Endothelial cell (in vitro differentiated cells): ENCODE measurements at regions not wholly inside any gene's neighbourhood (a gene's known extent, or its start where the extent isn't known, plus 50 kb on each side); places are given as distances from the start of the nearest gene placed in this dataset.

Source experiments
- DNase-seq: peaks from one replicate; pipeline ENCODE4 v3.0.0; 2021; ENCODE audit warnings: low spot score
- H3K27ac Mint-ChIP-seq: one replicate; pipeline ENCODE4 v1.8.0; 2021; ENCODE audit warnings: mixed read lengths, inconsistent platforms; ENCODE audit not compliant: unreplicated experiment
- H3K27me3 Mint-ChIP-seq: one replicate; pipeline ENCODE4 v1.8.0; 2021; ENCODE audit warnings: mild to moderate bottlenecking, moderate library complexity, mixed read lengths, inconsistent platforms; ENCODE audit not compliant: unreplicated experiment
- H3K36me3 Mint-ChIP-seq: one replicate; pipeline ENCODE4 v1.8.0; 2021; ENCODE audit warnings: mild to moderate bottlenecking, low read depth, mixed read lengths, inconsistent platforms; ENCODE audit not compliant: unreplicated experiment
- H3K4me1 Mint-ChIP-seq: one replicate; pipeline ENCODE4 v1.8.0; 2021; ENCODE audit warnings: mild to moderate bottlenecking, mixed read lengths, inconsistent platforms; ENCODE audit not compliant: unreplicated experiment
- H3K4me3 Mint-ChIP-seq: one replicate; pipeline ENCODE4 v1.8.0; 2021; ENCODE audit warnings: mild to moderate bottlenecking, mixed read lengths, inconsistent platforms; ENCODE audit not compliant: unreplicated experiment
- H3K9me3 Mint-ChIP-seq: one replicate; pipeline ENCODE4 v1.8.0; 2021; ENCODE audit warnings: mixed read lengths, inconsistent platforms; ENCODE audit not compliant: unreplicated experiment
- CTCF ChIP-seq: fragments of 200-600 bp; sonication (generic); IDR thresholded peaks from one replicate; pipeline ENCODE4 v1.5.0; 2021; ENCODE audit warnings: antibody characterized with exemption; ENCODE audit not compliant: unreplicated experiment

GRCh38 chr14:49986343-49987014, 93.6 kb downstream of the ARF6 start:
- TF ChIP-seq CTCF: no peak
- Mint-ChIP-seq H3K9me3 (no peaks in the 10 kb centered on the region), H3K27ac (no peak overlapping the region), H3K36me3 (no peaks in the 10 kb centered on the region), H3K4me1 (no peaks in the 10 kb centered on the region), H3K27me3 (no peaks in the 10 kb centered on the region), H3K4me3 (no peak overlapping the region)
- no peak for DNase-seq

- Mint-ChIP-seq H3K27ac (no peak overlapping the region), H3K36me3 (no peaks in the 10 kb centered on the region), H3K27me3 (no peaks in the 10 kb centered on the region), H3K4me1 (no peaks in the 10 kb centered on the region), H3K4me3 (no peak overlapping the region), H3K9me3 (no peaks in the 10 kb centered on the region)
- no peak for TF ChIP-seq CTCF
- no peak for DNase-seq
These were observed 95.5 kb downstream of the ARF6 start for GRCh38 chr14:49988080-49988990.

- no peak overlapping the region for H3K27ac Mint-ChIP-seq
- no peak for DNase-seq
- TF ChIP-seq CTCF: no peak
- H3K4me3 Mint-ChIP-seq: no peak overlapping the region
- H3K9me3 Mint-ChIP-seq: no peaks in the 10 kb centered on the region
- peaks cover 2% of the 10 kb centered on the region for H3K27me3 Mint-ChIP-seq
- H3K4me1 Mint-ChIP-seq: no peaks in the 10 kb centered on the region
- no peaks in the 10 kb centered on the region for H3K36me3 Mint-ChIP-seq
These were observed 97.1 kb downstream of the ARF6 start for GRCh38 chr14:49989966-49990365.

- no peaks in the 10 kb centered on the region for H3K36me3 Mint-ChIP-seq
- no peak overlapping the region for H3K4me3 Mint-ChIP-seq
- TF ChIP-seq CTCF: no peak
- no peak overlapping the region for H3K27ac Mint-ChIP-seq
- no peaks in the 10 kb centered on the region for H3K4me1 Mint-ChIP-seq
- H3K9me3 Mint-ChIP-seq: no peaks in the 10 kb centered on the region
- no peak for DNase-seq
- H3K27me3 Mint-ChIP-seq: peaks cover 2% of the 10 kb centered on the region
These were observed 98.6 kb downstream of the ARF6 start for GRCh38 chr14:49991491-49991890.

GRCh38 chr14:49992036-49992435, 99.2 kb downstream of the ARF6 start:
- H3K9me3 Mint-ChIP-seq: no peaks in the 10 kb centered on the region
- H3K36me3 Mint-ChIP-seq: no peaks in the 10 kb centered on the region
- no peak for DNase-seq
- H3K4me1 Mint-ChIP-seq: no peaks in the 10 kb centered on the region
- H3K4me3 Mint-ChIP-seq: no peak overlapping the region
- H3K27ac Mint-ChIP-seq: no peak overlapping the region
- peaks cover 2% of the 10 kb centered on the region for H3K27me3 Mint-ChIP-seq
- no peak for TF ChIP-seq CTCF
